Stimulated activated naive CD8-positive, alpha-beta T cell treated with anti-CD3 and anti-CD28 coated beads, Interleukin-15, amount 100 ng/mL, for 72 hours (primary cell): ENCODE measurements at regions not wholly inside any gene's neighbourhood (a gene's known extent, or its start where the extent isn't known, plus 50 kb on each side); places are given as distances from the start of the nearest gene placed in this dataset.

Experiments
- ATAC-seq: fragments of 150-1000 bp; cut with Tn5 transposase; 2 replicates; pipeline ENCODE4 v1.10.0; 2021; ENCODE audit warnings: mild to moderate bottlenecking, moderate library complexity
- DNase-seq, 2 donors: peaks; one replicate each; pipeline ENCODE4 v3.0.0; 2021 to 2022
- H3K27ac Mint-ChIP-seq, 2 donors: one replicate each; pipeline ENCODE4 v1.8.0; 2022; ENCODE audit warnings: mild to moderate bottlenecking in 2 of 2, mixed read lengths in 2 of 2, moderate library complexity in 2 of 2
- H3K27me3 Mint-ChIP-seq: one replicate; pipeline ENCODE4 v1.8.0; 2022; ENCODE audit warnings: mixed read lengths
- H3K4me1 Mint-ChIP-seq: one replicate; pipeline ENCODE4 v1.8.0; 2022; ENCODE audit warnings: mild to moderate bottlenecking, mixed read lengths
- H3K4me3 Mint-ChIP-seq, 2 donors: one replicate each; pipeline ENCODE4 v1.8.0; 2022; ENCODE audit warnings: mild to moderate bottlenecking in 2 of 2, mixed read lengths in 2 of 2, moderate library complexity in 1 of 2
- H3K9me3 Mint-ChIP-seq, 2 donors: one replicate each; pipeline ENCODE4 v1.8.0; 2022; ENCODE audit warnings: mixed read lengths in 2 of 2

DNA sequence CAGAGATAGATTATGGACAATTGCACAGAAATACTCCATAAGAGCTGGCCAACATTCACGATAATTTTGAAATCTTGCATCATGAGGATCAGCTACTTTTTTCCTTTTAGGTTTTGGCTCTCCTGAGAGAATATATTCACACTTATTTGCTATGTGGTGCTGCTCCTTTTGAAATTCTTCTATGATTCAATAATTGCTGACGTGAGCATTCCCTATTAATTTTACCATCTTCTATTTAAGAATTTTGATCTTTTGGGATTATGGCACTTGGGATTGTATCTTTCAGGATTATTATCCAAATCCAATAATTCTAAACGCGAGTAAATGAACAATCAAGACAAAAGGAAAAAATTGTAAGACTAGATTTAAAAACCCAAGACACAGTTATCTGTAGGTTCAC is 358.8 kb downstream of the ELAVL2 start:
- H3K4me3 Mint-ChIP-seq, result no peak overlapping the region
- DNase-seq (no peak), ATAC-seq (no peak)
- H3K4me1 Mint-ChIP-seq, result no peaks in the 10 kb centered on the region
- H3K27ac Mint-ChIP-seq, result no peak overlapping the region
- H3K9me3 Mint-ChIP-seq, result peaks cover 21 to 25% of the 10 kb centered on the region in 2 donors
- no peaks in the 10 kb centered on the region for H3K27me3 Mint-ChIP-seq

DNA sequence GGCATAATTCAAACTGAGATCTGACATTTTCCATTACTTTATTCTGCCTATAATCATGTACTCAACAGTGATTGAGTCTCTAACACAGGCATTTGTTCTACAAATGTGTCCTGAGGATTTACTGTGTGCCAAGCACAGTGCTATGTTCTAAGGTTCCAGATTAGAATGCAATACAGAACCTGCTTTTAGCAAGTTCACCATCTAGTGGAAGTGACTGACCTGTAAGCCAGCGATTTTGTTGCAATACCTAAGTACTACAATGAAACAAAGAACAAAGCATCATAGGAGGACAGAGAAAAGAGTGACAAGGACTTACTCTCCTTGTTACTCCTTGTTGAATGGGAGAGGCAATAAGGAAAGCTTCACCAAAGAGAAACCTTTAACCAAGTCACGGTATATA is 348.1 kb downstream of the ELAVL2 start:
- ATAC-seq (no peak), DNase-seq (no peak)
- peaks cover 10 to 15% of the 10 kb centered on the region in 2 donors for H3K9me3 Mint-ChIP-seq
- H3K27me3 Mint-ChIP-seq, result no peaks in the 10 kb centered on the region
- no peaks in the 10 kb centered on the region for H3K4me1 Mint-ChIP-seq
- no peak overlapping the region for H3K27ac Mint-ChIP-seq
- H3K4me3 Mint-ChIP-seq, result no peak overlapping the region

DNA sequence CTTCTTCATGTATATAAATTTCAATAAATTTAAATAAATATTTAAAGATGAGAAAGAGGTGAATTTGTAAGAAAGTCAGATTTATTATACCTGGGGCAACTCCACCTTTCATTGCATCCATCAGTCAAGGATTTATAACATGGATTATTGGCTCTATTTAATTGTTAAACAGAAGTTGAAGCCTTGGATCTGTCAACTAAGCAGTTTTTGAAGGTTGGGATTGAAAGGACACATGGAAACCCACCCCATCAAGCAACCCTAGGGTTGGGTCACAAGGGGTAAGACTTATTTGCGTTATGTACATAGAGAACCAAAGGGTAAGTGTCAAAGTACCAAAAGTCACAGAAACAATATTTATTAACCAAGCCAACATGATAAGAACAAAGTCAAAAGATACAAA is 342.5 kb downstream of the ELAVL2 start:
- H3K27me3 Mint-ChIP-seq, result no peaks in the 10 kb centered on the region

DNA sequence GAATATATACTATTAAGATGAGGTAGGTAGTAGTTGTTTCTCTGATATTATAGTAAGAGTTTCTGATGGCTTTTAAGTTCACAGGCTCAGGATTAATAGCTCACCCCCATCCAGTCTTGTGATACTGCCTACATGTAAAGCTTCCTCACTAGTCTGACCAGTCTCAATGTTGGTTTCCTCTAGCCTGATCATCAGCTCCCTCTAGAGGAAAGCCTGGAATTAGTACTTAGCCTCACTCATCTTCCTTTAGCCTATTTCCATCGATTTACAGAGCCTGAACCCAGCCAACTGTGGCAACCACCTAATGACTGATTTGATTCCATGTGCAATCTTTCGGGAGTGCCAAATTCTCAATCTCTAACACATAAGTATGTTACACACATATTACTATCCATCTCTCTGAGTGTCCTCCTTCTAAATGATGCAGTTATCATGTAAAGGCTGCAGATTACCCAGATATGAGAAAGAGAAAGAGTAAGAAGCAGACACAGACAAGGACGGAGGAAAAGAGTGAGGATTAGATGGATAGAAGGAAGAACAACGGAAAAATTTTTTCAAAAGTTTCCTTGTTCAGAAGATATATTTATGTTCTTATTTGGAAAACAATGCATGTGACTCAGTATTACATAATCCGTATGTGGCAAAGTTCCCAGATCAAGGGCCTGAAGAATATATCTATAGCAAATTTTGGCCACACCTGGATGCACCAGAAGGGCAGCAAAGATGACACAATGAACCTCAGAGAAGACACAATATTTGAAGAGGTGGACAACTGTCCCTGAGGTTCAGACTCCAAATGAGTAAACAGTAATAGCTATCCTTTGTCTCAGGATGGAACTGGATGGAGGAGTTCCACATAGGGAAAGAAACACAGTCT is 333.7 kb downstream of the ELAVL2 start:
- H3K9me3 Mint-ChIP-seq, result peaks cover 0 to 6% of the 10 kb centered on the region in 2 donors
- H3K27ac Mint-ChIP-seq, result no peak overlapping the region
- ATAC-seq (no peak), DNase-seq (no peak)
- H3K27me3 Mint-ChIP-seq, result no peaks in the 10 kb centered on the region
- H3K4me3 Mint-ChIP-seq, result no peak overlapping the region
- no peaks in the 10 kb centered on the region for H3K4me1 Mint-ChIP-seq

More for the DNA sequence above, 342.5 kb downstream of the ELAVL2 start:
- Mint-ChIP-seq H3K4me1 (no peaks in the 10 kb centered on the region), H3K9me3 (peaks cover 10 to 14% of the 10 kb centered on the region in 2 donors), H3K4me3 (no peak overlapping the region), H3K27ac (no peak overlapping the region)
- DNase-seq (no peak), ATAC-seq (no peak)

DNA sequence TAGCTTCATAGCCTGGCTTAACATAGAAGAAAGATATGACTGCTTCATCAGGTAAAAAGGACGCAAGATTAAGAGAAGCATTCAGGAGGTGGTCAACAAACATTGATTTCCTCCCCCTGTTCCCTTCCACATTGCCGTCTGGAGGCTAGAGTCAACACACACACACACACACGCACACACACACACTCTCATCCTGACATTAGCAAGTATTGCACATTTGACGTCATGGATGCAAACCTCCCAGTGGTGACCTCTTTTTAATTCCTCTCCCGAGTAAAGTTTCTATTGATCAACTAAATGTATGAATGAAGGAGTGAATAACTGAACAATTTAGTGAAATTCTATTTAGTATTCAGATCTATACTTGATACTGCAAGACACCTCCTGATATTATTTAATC is 332.8 kb downstream of the ELAVL2 start:
- no peak for DNase-seq
- Mint-ChIP-seq H3K27me3 (no peaks in the 10 kb centered on the region), H3K9me3 (peaks cover 0 to 11% of the 10 kb centered on the region in 2 donors), H3K27ac (no peak overlapping the region), H3K4me1 (no peaks in the 10 kb centered on the region), H3K4me3 (no peak overlapping the region)
- ATAC-seq, result no peak

DNA sequence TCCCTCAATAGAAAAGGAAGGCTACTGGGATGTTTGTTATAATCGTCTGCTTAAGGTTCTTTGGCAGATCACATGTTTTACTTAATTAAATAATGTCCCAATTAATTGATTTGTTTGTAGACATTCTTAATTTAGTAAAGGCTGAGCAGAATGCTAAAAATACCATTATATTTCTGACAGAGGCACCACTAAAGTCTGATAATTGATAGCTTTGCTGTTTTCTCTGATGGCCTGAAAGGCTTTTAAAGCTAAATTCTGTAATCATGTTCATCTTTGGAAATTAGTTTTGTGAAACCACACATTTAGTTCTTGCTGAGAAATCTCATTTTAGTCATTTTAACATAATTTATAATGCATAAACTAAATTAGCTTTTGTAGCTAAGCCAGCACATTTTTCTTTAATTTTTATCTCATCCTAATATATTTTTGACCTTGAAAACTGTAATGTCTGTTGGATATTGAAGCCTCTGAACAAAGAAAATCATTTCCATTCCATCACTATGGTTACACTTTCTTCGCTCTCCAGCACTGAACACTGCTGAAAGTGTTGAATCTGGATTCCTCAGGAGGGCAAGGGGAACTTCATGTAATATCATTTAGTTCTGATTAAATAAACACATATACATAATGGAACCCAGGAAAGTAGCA is 329.4 kb downstream of the ELAVL2 start:
- Mint-ChIP-seq H3K27ac (no peak overlapping the region), H3K9me3 (peaks cover 0 to 13% of the 10 kb centered on the region in 2 donors), H3K4me1 (no peaks in the 10 kb centered on the region), H3K27me3 (no peaks in the 10 kb centered on the region), H3K4me3 (no peak overlapping the region)
- DNase-seq (no peak), ATAC-seq (no peak)

DNA sequence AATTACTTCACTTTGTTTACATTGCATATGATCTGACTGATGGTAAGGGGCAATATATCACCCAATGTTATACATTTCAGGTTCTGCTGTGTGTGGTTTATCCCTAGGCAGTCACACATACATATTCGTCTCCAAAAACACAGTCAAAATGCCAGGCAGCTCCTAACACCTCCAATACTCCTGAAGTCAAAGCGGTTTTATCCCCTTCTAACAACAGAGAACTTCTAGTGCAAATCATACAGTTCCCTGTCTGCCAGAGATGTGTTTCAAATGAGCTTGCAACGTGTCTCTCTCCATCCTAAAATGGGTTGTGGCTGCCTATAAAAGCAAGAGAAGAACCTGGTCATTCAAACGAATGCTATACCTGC is 328.9 kb downstream of the ELAVL2 start:
- H3K27me3 Mint-ChIP-seq, result no peaks in the 10 kb centered on the region
- no peak for DNase-seq
- H3K4me3 Mint-ChIP-seq, result no peak overlapping the region
- ATAC-seq, result no peak
- H3K27ac Mint-ChIP-seq, result no peak overlapping the region
- no peaks in the 10 kb centered on the region for H3K4me1 Mint-ChIP-seq
- H3K9me3 Mint-ChIP-seq, result peaks cover 0 to 15% of the 10 kb centered on the region in 2 donors

DNA sequence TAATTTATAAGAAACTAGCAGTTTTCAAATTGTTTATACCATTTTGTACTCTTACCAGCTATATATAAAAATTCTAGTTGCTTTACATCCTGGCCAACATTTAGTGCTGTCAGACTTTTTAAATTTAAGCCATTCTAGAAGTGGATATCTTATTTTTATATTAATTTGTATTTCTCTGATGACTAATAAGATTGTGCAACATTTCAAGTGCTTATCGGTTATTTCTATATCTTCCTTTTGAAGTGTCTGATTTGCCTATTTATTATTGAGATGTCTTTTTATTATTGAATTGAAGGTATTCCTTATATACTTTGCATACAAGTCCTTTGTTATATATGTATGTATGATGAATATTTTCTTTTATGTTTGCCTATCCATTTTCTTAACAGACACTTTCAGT is 324.0 kb downstream of the ELAVL2 start:
- no peak for ATAC-seq
- H3K9me3 Mint-ChIP-seq, result peaks cover 5 to 25% of the 10 kb centered on the region in 2 donors
- no peak overlapping the region for H3K27ac Mint-ChIP-seq

DNA sequence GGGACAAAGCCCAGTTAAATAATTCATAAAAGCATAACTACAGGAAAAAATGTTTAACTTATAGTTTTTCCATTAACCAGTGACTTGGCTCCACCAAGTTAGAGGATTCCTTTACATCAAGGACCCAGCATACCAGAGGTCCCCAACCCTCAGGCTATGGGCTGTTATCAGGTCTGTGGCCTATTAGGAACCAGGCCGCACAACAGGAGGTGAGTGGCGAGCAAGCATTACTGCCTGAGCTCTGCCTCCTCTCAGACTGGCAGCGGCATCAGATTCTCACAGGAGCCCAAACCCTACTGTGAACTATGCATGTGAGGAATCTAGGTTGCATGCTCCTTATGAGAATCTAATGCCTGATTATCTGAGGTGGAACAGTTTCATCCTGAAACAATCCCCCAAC is 303.1 kb downstream of the ELAVL2 start:
- H3K4me3 Mint-ChIP-seq, result no peak overlapping the region
- H3K27me3 Mint-ChIP-seq, result no peaks in the 10 kb centered on the region

More for the DNA sequence above, 324.0 kb downstream of the ELAVL2 start:
- H3K27me3 Mint-ChIP-seq, result no peaks in the 10 kb centered on the region
- no peak overlapping the region for H3K4me3 Mint-ChIP-seq
- H3K4me1 Mint-ChIP-seq, result no peaks in the 10 kb centered on the region
- no peak for DNase-seq

DNA sequence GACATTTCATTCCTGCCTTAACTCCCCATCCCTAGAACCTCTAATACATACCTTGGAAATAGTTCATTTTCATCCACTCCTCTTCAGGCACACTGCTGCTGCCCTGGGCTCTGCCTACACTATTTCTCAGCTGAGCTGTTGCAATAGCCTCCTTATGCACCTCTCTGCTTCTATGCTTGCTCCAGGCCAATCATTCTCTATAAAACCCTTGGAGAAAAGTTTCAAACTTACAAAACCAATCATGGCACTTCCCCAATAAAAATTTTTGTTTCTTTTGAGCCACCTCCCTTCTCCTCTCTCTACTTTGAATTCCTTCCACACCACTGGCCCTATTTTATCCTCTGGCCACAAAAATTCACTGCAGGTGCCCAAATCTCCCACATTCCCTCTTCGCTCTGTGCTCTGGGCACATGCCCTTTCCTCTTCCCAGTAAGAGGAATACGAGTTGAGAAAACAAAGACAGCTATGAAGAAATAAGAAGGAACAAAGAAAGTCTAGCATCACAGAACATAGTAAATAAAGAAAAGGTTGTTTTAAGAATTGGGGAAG is 301.4 kb downstream of the ELAVL2 start:
- DNase-seq, result no peak
- no peak for ATAC-seq
- H3K4me3 Mint-ChIP-seq, result no peak overlapping the region
- no peaks in the 10 kb centered on the region for H3K4me1 Mint-ChIP-seq
- peak overlapping the region in 1 of 2 donors; percentile 14 for H3K27ac Mint-ChIP-seq
- H3K27me3 Mint-ChIP-seq, result no peaks in the 10 kb centered on the region
- H3K9me3 Mint-ChIP-seq, result peaks cover 16 to 26% of the 10 kb centered on the region in 2 donors

More for the DNA sequence above, 303.1 kb downstream of the ELAVL2 start:
- H3K9me3 Mint-ChIP-seq, result peaks cover 10 to 26% of the 10 kb centered on the region in 2 donors
- no peak overlapping the region for H3K27ac Mint-ChIP-seq
- ATAC-seq (no peak), DNase-seq (no peak)
- no peaks in the 10 kb centered on the region for H3K4me1 Mint-ChIP-seq

DNA sequence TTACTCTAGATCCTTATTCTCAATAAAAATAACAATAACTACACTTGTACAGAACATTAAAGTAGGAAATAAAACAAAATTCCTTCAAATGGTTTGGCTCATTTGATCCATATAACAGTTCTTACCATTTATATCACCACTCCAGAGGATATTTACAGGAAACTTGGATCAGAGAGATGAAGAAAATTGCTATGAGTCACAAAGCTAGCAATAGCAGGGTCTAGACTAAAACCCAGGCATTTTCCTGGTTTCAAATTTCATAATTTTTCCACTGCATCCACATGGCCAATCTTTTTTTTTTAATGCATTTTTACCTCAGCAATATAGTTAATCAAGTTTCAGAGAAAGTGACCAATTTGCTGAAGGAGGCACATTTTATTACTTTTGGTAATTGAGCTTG is 299.2 kb downstream of the ELAVL2 start:
- Mint-ChIP-seq H3K9me3 (peaks cover 22 to 31% of the 10 kb centered on the region in 2 donors), H3K27me3 (no peaks in the 10 kb centered on the region), H3K4me1 (no peaks in the 10 kb centered on the region), H3K27ac (no peak overlapping the region), H3K4me3 (no peak overlapping the region)
- DNase-seq (no peak), ATAC-seq (no peak)

DNA sequence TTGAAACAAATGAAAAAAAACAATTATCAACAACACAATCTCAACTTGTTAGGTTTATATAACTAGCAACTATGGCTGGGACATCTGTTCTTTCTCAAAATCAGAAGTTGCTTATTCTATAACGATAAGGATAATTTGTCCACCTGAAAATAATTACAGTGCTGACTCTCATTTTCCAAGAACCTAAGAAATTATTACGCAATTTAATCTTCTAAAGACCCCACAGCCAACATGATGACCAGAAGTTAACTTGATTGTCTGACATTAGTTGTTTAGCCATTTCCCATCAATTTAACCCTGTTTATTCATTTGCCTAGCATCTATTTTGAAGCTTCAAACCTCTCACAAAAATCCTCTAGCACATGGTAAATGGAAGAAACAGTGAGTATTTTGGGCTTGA is 293.8 kb downstream of the ELAVL2 start:
- H3K9me3 Mint-ChIP-seq, result peaks cover 12 to 19% of the 10 kb centered on the region in 2 donors
- no peak overlapping the region for H3K4me3 Mint-ChIP-seq
- no peak for ATAC-seq
- H3K4me1 Mint-ChIP-seq, result peaks cover 3% of the 10 kb centered on the region
- peaks cover 6% of the 10 kb centered on the region for H3K27me3 Mint-ChIP-seq
- no peak overlapping the region for H3K27ac Mint-ChIP-seq
- no peak for DNase-seq

DNA sequence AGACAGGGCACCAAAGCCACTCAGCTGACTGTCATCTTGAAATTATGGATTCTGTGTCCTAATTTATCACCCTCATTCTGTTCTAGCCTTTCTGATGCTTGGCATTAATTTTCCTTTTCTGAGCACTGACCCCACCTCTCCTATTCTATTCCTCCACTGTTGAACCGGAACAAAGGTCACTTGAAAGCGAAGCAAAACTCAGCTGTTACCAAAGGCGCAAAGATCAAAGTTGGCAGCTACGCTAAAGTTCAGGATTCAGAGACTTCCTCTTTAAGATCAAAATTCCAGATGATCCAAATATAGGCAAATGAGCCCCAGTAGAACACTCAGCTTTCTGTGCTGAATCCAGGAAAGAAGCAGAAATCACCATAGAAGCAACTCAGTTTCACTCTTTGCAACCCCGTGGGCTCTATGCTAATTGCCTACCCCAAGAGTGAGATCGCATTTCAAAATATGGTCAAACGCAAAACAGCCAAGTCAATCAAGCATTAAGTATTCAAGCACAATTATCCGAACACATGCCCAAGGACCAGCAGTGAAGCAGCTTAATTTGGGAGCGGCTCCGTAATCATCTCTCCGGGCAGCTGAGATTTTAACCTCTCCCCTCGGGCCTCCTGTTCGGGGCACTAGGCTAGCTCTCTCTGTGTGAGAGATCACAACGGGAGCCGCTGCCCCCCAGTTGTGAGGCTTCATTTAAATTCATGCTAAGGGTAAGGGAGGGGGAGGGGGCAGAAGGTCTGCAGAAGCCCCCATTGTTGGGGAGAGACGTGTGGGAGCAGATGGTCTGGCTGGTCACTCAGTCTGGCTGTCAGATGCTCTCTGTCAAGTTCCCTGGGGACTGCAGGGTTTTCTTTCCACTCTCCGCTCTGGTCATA is 288.6 kb downstream of the ELAVL2 start:
- DNase-seq (no peak), ATAC-seq (no peak)
- H3K27me3 Mint-ChIP-seq, result peaks cover 22% of the 10 kb centered on the region
- no peak overlapping the region for H3K4me3 Mint-ChIP-seq
- peaks cover 12% of the 10 kb centered on the region for H3K4me1 Mint-ChIP-seq
- no peak overlapping the region for H3K27ac Mint-ChIP-seq
- peaks cover 0 to 6% of the 10 kb centered on the region in 2 donors for H3K9me3 Mint-ChIP-seq

DNA sequence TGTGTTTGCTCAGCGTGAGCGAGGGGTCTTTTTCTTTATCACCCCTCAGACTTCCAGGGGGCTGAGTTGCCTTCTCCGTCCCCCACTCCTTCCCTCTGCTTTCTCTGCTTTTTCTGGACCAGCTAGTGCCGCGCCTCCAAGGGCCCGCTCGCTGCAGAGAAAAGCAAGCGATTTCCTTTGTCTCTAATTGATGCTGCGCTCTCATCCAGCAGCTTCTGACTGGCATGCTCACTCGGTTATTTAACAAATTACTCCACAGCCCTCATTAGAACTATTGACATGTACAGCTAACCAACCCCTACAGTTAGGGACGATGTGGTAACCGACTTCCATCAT is 288.0 kb downstream of the ELAVL2 start:
- H3K4me1 Mint-ChIP-seq, result peaks cover 12% of the 10 kb centered on the region
- no peak for ATAC-seq
- no peak overlapping the region for H3K4me3 Mint-ChIP-seq
- peaks cover 22% of the 10 kb centered on the region for H3K27me3 Mint-ChIP-seq
- H3K27ac Mint-ChIP-seq, result no peak overlapping the region
- H3K9me3 Mint-ChIP-seq, result peaks cover 0 to 6% of the 10 kb centered on the region in 2 donors
- DNase-seq, result no peak

DNA sequence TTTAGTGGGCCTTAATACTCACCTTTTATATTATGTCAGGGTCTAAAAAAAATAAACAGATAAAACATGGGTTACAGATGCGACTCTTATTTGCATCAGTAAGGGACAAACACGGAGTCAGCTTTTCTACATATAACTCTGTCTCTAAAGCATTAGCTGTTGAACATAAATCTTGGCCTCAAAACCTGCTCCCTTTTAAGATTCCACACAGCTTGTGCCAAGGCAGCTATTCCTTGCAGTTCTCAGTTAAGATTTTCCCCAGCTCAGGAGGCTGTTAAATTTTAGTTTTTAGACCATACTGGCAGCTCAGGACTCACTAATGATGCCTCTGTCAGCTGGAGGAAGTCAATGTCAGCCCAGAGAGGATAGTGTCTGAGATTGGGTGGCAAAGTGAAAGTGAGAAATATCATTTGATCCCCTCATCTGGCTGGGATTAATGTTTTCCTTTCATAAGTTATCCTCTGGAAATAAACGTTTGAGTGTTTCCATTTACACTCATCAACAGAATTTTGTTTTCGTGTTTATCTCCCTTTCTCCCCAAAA is 287.5 kb downstream of the ELAVL2 start:
- Mint-ChIP-seq H3K4me1 (peaks cover 12% of the 10 kb centered on the region), H3K9me3 (peaks cover 0 to 6% of the 10 kb centered on the region in 2 donors), H3K27ac (no peak overlapping the region), H3K27me3 (peaks cover 22% of the 10 kb centered on the region), H3K4me3 (no peak overlapping the region)
- DNase-seq (no peak), ATAC-seq (no peak)
